Calu3 (cell line): ENCODE measurements at regions not wholly inside any gene's neighbourhood (a gene's known extent, or its start where the extent isn't known, plus 50 kb on each side); places are given as distances from the start of the nearest gene placed in this dataset.

Experiments
- BruUV-seq: library from RNA; stranded (reverse); fragments of 400-500 nt; replicated peaks from 2 replicates; lab custom pipeline; 2021; lab: Mats Ljungman, UMichigan
- CTCF ChIA-PET: fragments of 300-600 bp; sonication (Branson Sonifier 250); formaldehyde crosslinking; loops from one replicate; lab custom pipeline; 2022; ENCODE audit warnings: antibody characterized with exemption; lab: Charles Lee
- DNase-seq: peaks from one replicate; pipeline ENCODE4 v3.0.0; 2022
- H3K27ac Mint-ChIP-seq: one replicate; pipeline ENCODE4 v1.8.0; 2022; ENCODE audit warnings: mixed read lengths; ENCODE audit not compliant: unreplicated experiment
- H3K27me3 Mint-ChIP-seq: one replicate; pipeline ENCODE4 v1.8.0; 2022; ENCODE audit warnings: mixed read lengths; ENCODE audit not compliant: unreplicated experiment
- H3K36me3 Mint-ChIP-seq: one replicate; pipeline ENCODE4 v1.8.0; 2022; ENCODE audit warnings: mild to moderate bottlenecking, moderate library complexity, mixed read lengths; ENCODE audit not compliant: insufficient read depth, unreplicated experiment
- H3K4me1 Mint-ChIP-seq: one replicate; pipeline ENCODE4 v1.8.0; 2022; ENCODE audit warnings: mild to moderate bottlenecking, low read depth, mixed read lengths; ENCODE audit not compliant: unreplicated experiment
- H3K4me3 Mint-ChIP-seq: one replicate; pipeline ENCODE4 v1.8.0; 2022; ENCODE audit warnings: mild to moderate bottlenecking, low read depth, moderate library complexity, mixed read lengths; ENCODE audit not compliant: unreplicated experiment
- H3K9me3 Mint-ChIP-seq: one replicate; pipeline ENCODE4 v1.8.0; 2022; ENCODE audit warnings: low read depth, mixed read lengths; ENCODE audit not compliant: unreplicated experiment
- CTCF ChIP-seq: fragments of 200-600 bp; IDR thresholded peaks from one replicate; pipeline ENCODE4 v1.8.0; 2022; ENCODE audit warnings: antibody characterized with exemption; ENCODE audit not compliant: unreplicated experiment
- intact Hi-C: fragments of 100-400 bp; cut with micrococcal nuclease; formaldehyde crosslinking; loops from one replicate; pipeline ENCODE4 v1.10.0; 2022; ENCODE audit not compliant: unreplicated experiment

DNA sequence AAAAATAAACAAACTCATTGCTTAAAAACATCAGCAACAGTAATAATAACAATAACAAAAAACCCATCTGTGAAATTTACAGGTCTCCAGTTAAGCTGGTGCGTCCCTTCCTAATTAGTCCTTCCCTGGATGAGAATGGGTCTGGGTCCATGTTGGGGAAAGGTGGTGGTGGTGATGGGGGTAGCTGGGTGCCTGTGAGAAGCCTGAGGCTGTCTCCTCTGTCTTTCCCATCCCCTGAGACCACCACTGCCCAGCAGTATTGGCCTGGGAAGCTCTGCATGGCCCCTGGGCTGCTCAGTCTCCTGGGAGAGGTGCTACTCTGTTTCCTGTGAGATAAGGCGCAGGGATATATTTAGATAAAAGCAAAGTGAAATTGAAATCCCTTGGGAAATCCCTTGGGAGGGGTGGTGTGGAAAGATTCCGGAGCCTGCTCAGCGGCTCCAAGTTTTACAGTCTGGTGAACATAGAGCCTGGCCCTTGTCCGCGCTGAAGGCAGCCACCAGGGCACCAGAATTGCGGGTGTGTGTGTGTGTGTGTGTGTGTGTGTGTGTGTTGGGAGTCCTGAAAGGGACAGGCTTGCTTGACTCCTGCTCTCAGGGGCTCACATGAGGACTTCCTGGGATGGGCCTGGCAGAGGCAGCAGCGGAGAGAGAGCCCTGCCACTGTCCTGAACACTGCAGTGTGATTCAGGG is 150.2 kb downstream of the FOXD2 start:
- intact Hi-C loops: no loop called here
- DNase-seq: no peak
- CTCF ChIA-PET: no interaction called here
- Mint-ChIP-seq H3K4me1 (peaks cover 7% of the 10 kb centered on the region), H3K4me3 (no peak overlapping the region), H3K9me3 (no peaks in the 10 kb centered on the region), H3K27ac (no peak overlapping the region), H3K27me3 (no peaks in the 10 kb centered on the region), H3K36me3 (no peaks in the 10 kb centered on the region)
- no peak for TF ChIP-seq CTCF
- no TSS peak for BruUV-seq

DNA sequence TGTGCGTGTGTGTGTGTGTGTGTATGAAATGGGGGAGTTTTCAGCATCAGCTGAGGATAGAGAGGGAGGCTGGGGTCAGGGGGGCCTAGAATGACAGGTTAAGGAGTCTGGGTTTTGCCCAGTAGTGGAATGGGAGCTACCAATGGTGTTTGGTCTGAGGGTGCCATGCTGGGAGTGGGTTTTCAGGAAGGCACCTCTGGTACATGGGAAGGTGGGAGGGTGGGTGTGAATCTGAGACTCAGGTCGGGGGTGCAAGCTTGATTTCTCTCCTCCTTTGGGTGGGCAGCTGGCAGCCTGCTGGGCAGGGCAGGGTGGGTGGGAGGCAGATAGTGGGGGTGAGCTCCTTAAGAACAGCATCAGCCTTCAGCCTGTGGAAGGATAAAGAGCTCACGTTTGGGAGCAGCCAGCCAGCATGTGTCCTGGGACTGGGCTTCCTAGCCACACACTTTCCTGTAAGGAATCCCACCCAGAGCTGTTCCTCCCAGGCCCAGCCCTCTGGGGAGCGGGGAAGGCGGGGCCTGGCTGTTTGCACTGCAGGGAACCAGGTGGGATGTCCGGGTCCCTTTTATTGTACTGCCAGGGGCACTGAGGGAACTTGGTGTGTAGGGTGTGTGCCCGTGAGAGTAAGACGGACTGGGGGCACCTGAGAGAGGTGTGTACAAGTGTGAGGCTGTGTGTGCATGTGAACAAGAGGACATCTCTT is 152.8 kb downstream of the FOXD2 start:
- TF ChIP-seq CTCF: no peak
- H3K27ac Mint-ChIP-seq: no peak overlapping the region
- intact Hi-C loops: no loop called here
- H3K4me3 Mint-ChIP-seq: no peak overlapping the region
- DNase-seq: no peak
- H3K4me1 Mint-ChIP-seq: no peaks in the 10 kb centered on the region
- CTCF ChIA-PET: interaction anchor here (0.9 kb wide), 1 partner anchor 11 kb away, joined by 3 read pairs; no protein-coding TSS in a partner anchor
- BruUV-seq: no TSS peak
- H3K36me3 Mint-ChIP-seq: no peaks in the 10 kb centered on the region
- H3K9me3 Mint-ChIP-seq: no peaks in the 10 kb centered on the region
- no peaks in the 10 kb centered on the region for H3K27me3 Mint-ChIP-seq

- intact Hi-C loops: no loop called here
- Mint-ChIP-seq H3K9me3 (no peaks in the 10 kb centered on the region), H3K27me3 (no peaks in the 10 kb centered on the region), H3K36me3 (no peaks in the 10 kb centered on the region), H3K4me3 (no peak overlapping the region), H3K4me1 (no peaks in the 10 kb centered on the region), H3K27ac (no peak overlapping the region)
- CTCF ChIA-PET: no interaction called here
- no peak for DNase-seq
- no peak for TF ChIP-seq CTCF
- no TSS peak for BruUV-seq
Observed at GRCh38 chr1:47591801-47592200, 154.0 kb downstream of the FOXD2 start.

DNA sequence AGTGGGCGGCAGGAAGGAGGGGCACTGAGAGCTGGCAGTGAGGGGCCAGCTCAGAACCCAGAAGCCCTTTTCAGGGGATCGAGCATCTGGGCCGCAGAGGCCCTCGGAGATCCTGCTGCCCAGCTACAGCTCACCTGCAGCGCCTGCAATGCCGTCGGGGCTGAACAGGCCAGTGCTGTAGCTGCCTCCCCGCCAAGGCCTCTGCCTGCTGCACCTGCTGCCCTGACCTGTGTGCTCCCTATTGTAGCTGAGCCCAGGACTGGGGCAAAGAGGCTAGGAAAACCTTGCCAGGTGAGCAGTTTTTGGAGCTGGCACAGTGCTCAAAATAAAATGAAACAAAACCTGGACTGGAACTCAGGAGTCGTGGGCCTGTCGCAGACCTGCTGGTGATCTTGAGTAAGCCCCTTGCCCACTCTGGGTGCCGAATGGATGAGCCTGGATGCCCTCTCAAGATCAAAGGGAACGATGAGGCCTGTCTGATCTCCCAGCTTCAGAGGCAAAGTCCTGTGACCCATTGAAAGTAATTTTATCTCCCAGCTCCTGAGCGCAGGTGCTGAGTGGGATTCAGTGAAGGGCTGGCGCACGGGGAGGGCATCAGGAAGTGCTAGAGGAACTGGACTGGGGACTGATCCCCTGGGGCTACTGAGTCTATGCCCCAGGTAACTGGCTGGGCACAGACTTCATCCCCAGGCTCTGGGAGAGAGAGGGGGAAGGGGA is 154.6 kb downstream of the FOXD2 start:
- no peaks in the 10 kb centered on the region for H3K36me3 Mint-ChIP-seq
- no peaks in the 10 kb centered on the region for H3K9me3 Mint-ChIP-seq
- no peak overlapping the region for H3K27ac Mint-ChIP-seq
- H3K4me3 Mint-ChIP-seq: no peak overlapping the region
- H3K27me3 Mint-ChIP-seq: no peaks in the 10 kb centered on the region
- TF ChIP-seq CTCF: no peak
- no peaks in the 10 kb centered on the region for H3K4me1 Mint-ChIP-seq
- BruUV-seq: no TSS peak
- CTCF ChIA-PET: no interaction called here
- intact Hi-C loops: no loop called here
- DNase-seq: no peak
